Prostate gland (tissue), 2 donors: ENCODE measurements at regions not wholly inside any gene's neighbourhood (a gene's known extent, or its start where the extent isn't known, plus 50 kb on each side); places are given as distances from the start of the nearest gene placed in this dataset.
A peak's percentile ranks its signal among the peaks of the same experiment; 100 is the strongest.

ENCODE experiments used
- DNase-seq: peaks from one replicate; pipeline ENCODE4 v3.0.0-alpha.2; 2019; ENCODE audit warnings: low spot score
- H3K27ac ChIP-seq, 2 donors: fragments of 200-600 bp; sonication (generic); 2 replicates each; pipeline ENCODE4 v1.5.1; 2017 to 2019
- H3K27me3 ChIP-seq: fragments of 200-600 bp; sonication (generic); replicated peaks from 2 replicates; pipeline ENCODE4 v1.5.1; 2019; ENCODE audit not compliant: insufficient read depth
- H3K36me3 ChIP-seq, 2 donors: fragments of 200-600 bp; sonication (generic); 1 replicate in 1 of 2; 2 replicates in 1 of 2; pipeline versions ENCODE4 v1.5.1 to v1.8.1; 2017 to 2019
- H3K4me1 ChIP-seq: fragments of 200-600 bp; sonication (generic); replicated peaks from 2 replicates; pipeline ENCODE4 v1.5.1; 2019
- H3K4me3 ChIP-seq, 2 donors: fragments of 200-600 bp; sonication (generic); 2 replicates each; pipeline ENCODE4 v1.5.1; 2017 to 2019
- H3K9me3 ChIP-seq: fragments of 200-600 bp; sonication (generic); 2 replicates; pipeline ENCODE4 v1.5.1; 2017
- POLR2A ChIP-seq: fragments of 450-650 bp; IDR thresholded peaks from one replicate; pipeline ENCODE4 v1.6.1; 2016; ENCODE audit warnings: antibody characterized with exemption, mild to moderate bottlenecking
- POLR2AphosphoS5 ChIP-seq: sonication (generic); formaldehyde crosslinking; IDR thresholded peaks from one replicate; pipeline ENCODE4 v1.6.1; 2017; ENCODE audit warnings: antibody characterized with exemption
- WGBS: methylation state at CpG from one replicate; pipeline ENCODE4 v1.1.5; 2018; 5-methylcytosine and 5-hydroxymethylcytosine counted together
- intact Hi-C: fragments of 100-400 bp; cut with DNase I; formaldehyde crosslinking; loops from one replicate; pipeline ENCODE4 v1.14.2; 2022
- TF ChIP-seq, protein P1 (sequence below), 4 experiments: fragments of 200-600 bp in 2 of 4; fragments of 450-650 bp in 2 of 4; sonication (generic) in 2 of 4; IDR thresholded peaks; 1 replicate in 3 of 4; 2 replicates in 1 of 4; pipeline ENCODE4 v1.5.1; 2016 to 2019; ENCODE audit warnings: antibody characterized with exemption in 4 of 4, mild to moderate bottlenecking in 2 of 4, moderate library complexity in 2 of 4

- peaks cover 11% of the 10 kb centered on the region for H3K4me1 ChIP-seq
- 90% methylated on average over 11 of the region's 11 CpGs for WGBS
- TF ChIP-seq, protein P1, sequence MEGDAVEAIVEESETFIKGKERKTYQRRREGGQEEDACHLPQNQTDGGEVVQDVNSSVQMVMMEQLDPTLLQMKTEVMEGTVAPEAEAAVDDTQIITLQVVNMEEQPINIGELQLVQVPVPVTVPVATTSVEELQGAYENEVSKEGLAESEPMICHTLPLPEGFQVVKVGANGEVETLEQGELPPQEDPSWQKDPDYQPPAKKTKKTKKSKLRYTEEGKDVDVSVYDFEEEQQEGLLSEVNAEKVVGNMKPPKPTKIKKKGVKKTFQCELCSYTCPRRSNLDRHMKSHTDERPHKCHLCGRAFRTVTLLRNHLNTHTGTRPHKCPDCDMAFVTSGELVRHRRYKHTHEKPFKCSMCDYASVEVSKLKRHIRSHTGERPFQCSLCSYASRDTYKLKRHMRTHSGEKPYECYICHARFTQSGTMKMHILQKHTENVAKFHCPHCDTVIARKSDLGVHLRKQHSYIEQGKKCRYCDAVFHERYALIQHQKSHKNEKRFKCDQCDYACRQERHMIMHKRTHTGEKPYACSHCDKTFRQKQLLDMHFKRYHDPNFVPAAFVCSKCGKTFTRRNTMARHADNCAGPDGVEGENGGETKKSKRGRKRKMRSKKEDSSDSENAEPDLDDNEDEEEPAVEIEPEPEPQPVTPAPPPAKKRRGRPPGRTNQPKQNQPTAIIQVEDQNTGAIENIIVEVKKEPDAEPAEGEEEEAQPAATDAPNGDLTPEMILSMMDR (IDR thresholded peaks at IDR 0.05): no peak
- TF ChIP-seq POLR2A (no peak), POLR2AphosphoS5 (no peak)
- H3K9me3 ChIP-seq: no peaks in the 10 kb centered on the region
- no peak overlapping the region for H3K4me3 ChIP-seq
- no peak for DNase-seq
- intact Hi-C loops: loop anchor here (5.0 kb wide), 2 partner anchors 71 to 291 kb away; partner anchors contain the start of gene GSE1
- no peaks in the 10 kb centered on the region for H3K36me3 ChIP-seq
- H3K27me3 ChIP-seq: no peaks in the 10 kb centered on the region
- peak overlapping the region; percentile 77 to 84 for H3K27ac ChIP-seq
These were observed 208.6 kb upstream of the CIBAR2 start for GRCh38 chr16:85320677-85321385.

DNA sequence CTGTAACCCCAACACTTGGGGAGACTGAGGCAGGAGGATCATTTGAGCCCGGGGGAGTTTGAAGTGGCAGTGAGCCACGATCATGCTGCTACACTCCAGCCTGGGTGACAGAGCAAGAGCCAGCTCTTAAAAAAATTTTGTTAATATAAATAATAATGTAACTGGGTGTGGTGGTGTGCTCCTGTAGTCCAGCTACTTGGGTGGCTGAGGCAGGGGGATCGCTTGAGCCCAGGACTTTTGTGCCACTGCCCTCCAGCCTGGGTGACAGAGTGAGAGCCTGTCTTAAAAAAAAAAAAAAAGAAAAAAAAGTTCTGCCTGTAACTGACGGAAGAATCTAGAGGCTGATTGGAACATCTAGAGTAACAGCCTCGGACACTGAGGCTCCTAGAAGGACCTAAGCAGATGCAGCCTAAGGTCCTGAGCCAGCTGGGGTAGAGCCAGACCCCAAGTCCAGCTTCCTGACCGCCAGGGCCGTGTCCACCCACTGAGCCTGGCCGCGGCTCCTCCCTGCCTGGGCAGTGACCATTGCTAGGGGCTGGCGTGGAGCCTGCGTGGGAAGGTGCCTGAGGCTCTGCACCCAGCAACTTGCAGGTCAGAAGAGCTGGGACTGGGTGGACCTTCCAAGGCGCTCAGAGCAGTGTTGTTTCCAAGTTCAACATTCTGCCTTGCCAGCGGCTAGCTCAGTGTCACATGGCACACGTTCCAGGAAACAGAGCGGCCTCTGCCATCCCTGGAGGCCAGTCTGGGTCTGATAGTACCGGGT, 209.4 kb upstream of the CIBAR2 start:
- Histone ChIP-seq H3K27me3 (no peaks in the 10 kb centered on the region), H3K4me1 (peaks cover 11% of the 10 kb centered on the region), H3K4me3 (no peak overlapping the region), H3K36me3 (no peaks in the 10 kb centered on the region), H3K27ac (peak overlapping the region; percentile 77 to 84), H3K9me3 (no peaks in the 10 kb centered on the region)
- intact Hi-C loops: loop anchor here (5.0 kb wide), 2 partner anchors 71 to 291 kb away; partner anchors contain the start of gene GSE1
- DNase-seq: peak; percentile 87
- WGBS: 6% methylated on average over 16 of the region's 16 CpGs
- no peak for TF ChIP-seq POLR2A
- TF ChIP-seq POLR2AphosphoS5: peak; percentile 81

- no peaks in the 10 kb centered on the region for H3K9me3 ChIP-seq
- DNase-seq: no peak
- peaks cover 16% of the 10 kb centered on the region for H3K4me1 ChIP-seq
- H3K27me3 ChIP-seq: no peaks in the 10 kb centered on the region
- WGBS: 87% methylated on average over 14 of the region's 14 CpGs
- intact Hi-C loops: loop anchor here (5.0 kb wide), 2 partner anchors 69 to 289 kb away; partner anchors contain the start of gene GSE1
- H3K27ac ChIP-seq: peak overlapping the region; percentile 77 to 84
- TF ChIP-seq POLR2A (no peak), POLR2AphosphoS5 (no peak)
- TF ChIP-seq, protein P1 (IDR thresholded peaks at IDR 0.05): no peak
- H3K4me3 ChIP-seq: no peak overlapping the region
- H3K36me3 ChIP-seq: no peaks in the 10 kb centered on the region
These were observed 211.1 kb upstream of the CIBAR2 start for GRCh38 chr16:85323230-85323960.

- intact Hi-C loops: loop anchor here (5.0 kb wide), 2 partner anchors 68 to 288 kb away; partner anchors contain the start of gene GSE1
These were observed 211.6 kb upstream of the CIBAR2 start for GRCh38 chr16:85323961-85324253.

More at GRCh38 chr16:85323961-85324253, 211.6 kb upstream of the CIBAR2 start:
- H3K36me3 ChIP-seq: no peaks in the 10 kb centered on the region
- no peak for TF ChIP-seq POLR2A
- no peak for TF ChIP-seq POLR2AphosphoS5
- TF ChIP-seq, protein P1 (IDR thresholded peaks at IDR 0.05): no peak
- WGBS: 99% methylated on average over 10 of the region's 10 CpGs
- H3K4me3 ChIP-seq: no peak overlapping the region
- DNase-seq: no peak
- H3K27ac ChIP-seq: no peak overlapping the region
- peaks cover 17% of the 10 kb centered on the region for H3K4me1 ChIP-seq
- H3K9me3 ChIP-seq: no peaks in the 10 kb centered on the region
- no peaks in the 10 kb centered on the region for H3K27me3 ChIP-seq
